Activated naive CD8-positive, alpha-beta T cell treated with anti-CD3 and anti-CD28 coated beads for 36 hours (primary cell): ENCODE measurements at regions not wholly inside any gene's neighbourhood (a gene's known extent, or its start where the extent isn't known, plus 50 kb on each side); places are given as distances from the start of the nearest gene placed in this dataset.
"Not testable (repeated sequence)": the region's sequence is repeated elsewhere in the genome, so short reads cannot be mapped to it uniquely, and the experiment has no call there.

Experiments used
- DNase-seq: peaks from one replicate; pipeline ENCODE4 v3.0.0; 2021
- H3K27ac Mint-ChIP-seq: one replicate; pipeline ENCODE4 v1.8.0; 2022; ENCODE audit warnings: mild to moderate bottlenecking, moderate library complexity, mixed read lengths
- H3K27me3 Mint-ChIP-seq: one replicate; pipeline ENCODE4 v1.8.0; 2022; ENCODE audit warnings: mild to moderate bottlenecking, mixed read lengths
- H3K36me3 Mint-ChIP-seq: one replicate; pipeline ENCODE4 v1.8.0; 2021; ENCODE audit warnings: mild to moderate bottlenecking, mixed read lengths
- H3K4me1 Mint-ChIP-seq: one replicate; pipeline ENCODE4 v1.8.0; 2021; ENCODE audit warnings: mixed read lengths
- H3K4me3 Mint-ChIP-seq: one replicate; pipeline ENCODE4 v1.8.0; 2022; ENCODE audit warnings: mild to moderate bottlenecking, moderate library complexity, mixed read lengths
- H3K9me3 Mint-ChIP-seq: one replicate; pipeline ENCODE4 v1.8.0; 2022; ENCODE audit warnings: mixed read lengths

GRCh38 chr1:192890134-192890533 lies 81.3 kb downstream of the RGS2 start:
- no peaks in the 10 kb centered on the region for H3K27me3 Mint-ChIP-seq
- DNase-seq = no peak
- H3K36me3 Mint-ChIP-seq = no peaks in the 10 kb centered on the region
- H3K27ac Mint-ChIP-seq = no peak overlapping the region
- peaks cover 2% of the 10 kb centered on the region for H3K4me1 Mint-ChIP-seq
- H3K4me3 Mint-ChIP-seq = no peak overlapping the region
- H3K9me3 Mint-ChIP-seq = no peaks in the 10 kb centered on the region

GRCh38 chr1:192892934-192893333 lies 84.1 kb downstream of the RGS2 start:
- Mint-ChIP-seq H3K4me1 (no peaks in the 10 kb centered on the region), H3K27me3 (no peaks in the 10 kb centered on the region), H3K9me3 (no peaks in the 10 kb centered on the region), H3K36me3 (no peaks in the 10 kb centered on the region), H3K4me3 (no peak overlapping the region), H3K27ac (no peak overlapping the region)
- no peak for DNase-seq

DNA sequence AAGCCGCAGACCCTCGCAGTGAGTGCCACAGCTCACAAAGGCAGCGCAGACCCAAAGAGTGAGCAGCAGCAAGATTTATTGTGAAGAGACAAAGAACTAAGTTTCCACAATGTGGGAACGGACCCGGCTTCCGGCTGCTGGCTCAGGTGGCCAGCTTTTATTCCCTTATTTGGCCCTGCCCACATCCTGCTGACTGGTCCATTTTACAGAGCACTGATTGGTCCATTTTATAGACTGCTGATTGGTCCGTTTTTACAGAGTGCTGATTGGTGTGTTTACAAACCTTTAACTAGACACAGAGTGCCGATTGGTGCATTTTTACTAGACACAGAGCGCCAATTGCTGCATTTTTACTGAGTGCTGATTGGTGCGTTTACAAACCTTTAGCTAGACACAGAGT lies 86.6 kb downstream of the RGS2 start:
- not testable (repeated sequence) for H3K9me3 Mint-ChIP-seq, H3K4me3 Mint-ChIP-seq, H3K27me3 Mint-ChIP-seq, H3K36me3 Mint-ChIP-seq, H3K4me1 Mint-ChIP-seq, H3K27ac Mint-ChIP-seq, DNase-seq

DNA sequence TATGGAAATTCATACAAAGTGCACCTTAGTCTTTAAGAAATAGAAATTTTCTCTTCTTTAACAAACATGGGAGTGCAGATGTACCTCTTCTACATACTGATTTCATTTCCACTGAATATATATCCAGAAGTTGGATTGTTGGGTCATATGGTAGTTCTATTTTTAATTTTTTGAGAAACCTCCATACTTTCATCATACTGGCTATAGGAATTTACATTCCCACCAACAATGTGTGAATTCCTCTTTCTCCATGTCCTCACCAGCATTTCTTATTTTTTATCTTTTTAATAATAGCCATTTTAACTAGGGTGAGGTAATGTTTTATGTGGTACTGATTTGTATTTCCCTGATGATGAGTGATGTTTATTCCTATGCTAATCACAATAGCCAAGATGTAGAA lies 87.5 kb downstream of the RGS2 start:
- H3K9me3 Mint-ChIP-seq = no peaks in the 10 kb centered on the region
- no peak overlapping the region for H3K4me3 Mint-ChIP-seq
- H3K36me3 Mint-ChIP-seq = no peaks in the 10 kb centered on the region
- no peaks in the 10 kb centered on the region for H3K27me3 Mint-ChIP-seq
- no peak overlapping the region for H3K27ac Mint-ChIP-seq
- H3K4me1 Mint-ChIP-seq = no peaks in the 10 kb centered on the region
- DNase-seq = no peak

DNA sequence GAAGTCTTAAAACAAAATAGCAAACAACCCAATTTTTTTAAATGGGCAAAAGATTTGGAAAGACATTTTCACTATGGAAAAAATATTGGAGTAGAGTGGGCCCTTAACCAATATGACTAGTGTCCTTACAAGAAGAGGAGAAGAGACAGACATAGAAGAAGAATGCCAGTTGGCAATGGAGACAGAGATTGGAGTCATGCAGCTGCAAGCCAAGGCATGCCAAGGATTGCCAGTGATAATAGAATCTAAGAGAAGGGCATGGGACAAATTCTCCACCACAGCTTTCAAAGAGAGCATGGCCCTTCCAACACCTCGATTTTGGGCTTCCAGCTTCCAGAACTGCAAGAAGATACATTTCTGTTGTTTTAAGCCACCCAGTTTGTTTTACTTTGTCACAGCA lies 92.7 kb downstream of the RGS2 start:
- no peak overlapping the region for H3K27ac Mint-ChIP-seq
- no peaks in the 10 kb centered on the region for H3K9me3 Mint-ChIP-seq
- no peak for DNase-seq
- peaks cover 11% of the 10 kb centered on the region for H3K4me1 Mint-ChIP-seq
- H3K27me3 Mint-ChIP-seq = no peaks in the 10 kb centered on the region
- H3K36me3 Mint-ChIP-seq = no peaks in the 10 kb centered on the region
- H3K4me3 Mint-ChIP-seq = no peak overlapping the region

- Mint-ChIP-seq H3K9me3 (no peaks in the 10 kb centered on the region), H3K4me1 (peaks cover 11% of the 10 kb centered on the region), H3K27me3 (no peaks in the 10 kb centered on the region), H3K4me3 (no peak overlapping the region), H3K36me3 (no peaks in the 10 kb centered on the region), H3K27ac (no peak overlapping the region)
- no peak for DNase-seq
Observed at GRCh38 chr1:192903142-192903541, 94.3 kb downstream of the RGS2 start.

- DNase-seq = no peak
- Mint-ChIP-seq H3K27ac (no peak overlapping the region), H3K4me1 (peaks cover 11% of the 10 kb centered on the region), H3K36me3 (no peaks in the 10 kb centered on the region), H3K27me3 (no peaks in the 10 kb centered on the region), H3K4me3 (no peak overlapping the region), H3K9me3 (no peaks in the 10 kb centered on the region)
Observed at GRCh38 chr1:192904438-192904895, 95.6 kb downstream of the RGS2 start.

GRCh38 chr1:192905049-192905448 lies 96.2 kb downstream of the RGS2 start:
- Mint-ChIP-seq H3K4me1 (peaks cover 11% of the 10 kb centered on the region), H3K27ac (no peak overlapping the region), H3K36me3 (no peaks in the 10 kb centered on the region), H3K4me3 (no peak overlapping the region), H3K9me3 (no peaks in the 10 kb centered on the region), H3K27me3 (no peaks in the 10 kb centered on the region)
- DNase-seq = no peak

GRCh38 chr1:192906334-192906733 lies 97.5 kb downstream of the RGS2 start:
- H3K27ac Mint-ChIP-seq = no peak overlapping the region
- H3K4me3 Mint-ChIP-seq = no peak overlapping the region
- peaks cover 11% of the 10 kb centered on the region for H3K4me1 Mint-ChIP-seq
- H3K27me3 Mint-ChIP-seq = no peaks in the 10 kb centered on the region
- H3K9me3 Mint-ChIP-seq = no peaks in the 10 kb centered on the region
- H3K36me3 Mint-ChIP-seq = no peaks in the 10 kb centered on the region
- DNase-seq = no peak

GRCh38 chr1:192907545-192908243 lies 98.9 kb downstream of the RGS2 start:
- DNase-seq = no peak
- peaks cover 11% of the 10 kb centered on the region for H3K4me1 Mint-ChIP-seq
- no peaks in the 10 kb centered on the region for H3K36me3 Mint-ChIP-seq
- no peaks in the 10 kb centered on the region for H3K27me3 Mint-ChIP-seq
- no peak overlapping the region for H3K4me3 Mint-ChIP-seq
- no peaks in the 10 kb centered on the region for H3K9me3 Mint-ChIP-seq
- H3K27ac Mint-ChIP-seq = no peak overlapping the region

- H3K4me3 Mint-ChIP-seq, DNase-seq: not testable (repeated sequence)
Observed at GRCh38 chr1:192911896-192912656, 103.2 kb downstream of the RGS2 start.

DNA sequence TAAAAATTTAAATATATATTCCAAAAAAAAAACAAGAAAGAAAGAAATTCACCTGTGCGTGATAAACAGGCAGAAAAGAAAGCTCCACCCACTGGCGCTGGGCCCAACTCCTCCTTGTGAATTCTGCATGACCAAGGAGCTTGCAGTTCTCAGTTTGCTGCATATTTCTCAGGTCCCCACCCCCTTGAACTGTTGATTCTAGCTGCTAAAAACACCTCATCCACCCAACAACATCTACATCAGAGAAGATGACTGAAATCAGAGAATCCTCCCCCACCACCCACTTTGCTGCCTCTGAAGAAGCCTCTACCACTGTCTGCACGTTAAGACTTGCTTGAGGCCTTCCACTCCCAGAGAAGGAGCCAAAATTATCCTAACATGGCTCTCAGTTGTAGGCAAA lies 104.8 kb downstream of the RGS2 start:
- Mint-ChIP-seq H3K36me3 (no peaks in the 10 kb centered on the region), H3K27me3 (no peaks in the 10 kb centered on the region), H3K27ac (no peak overlapping the region), H3K4me3 (no peak overlapping the region), H3K4me1 (no peaks in the 10 kb centered on the region), H3K9me3 (no peaks in the 10 kb centered on the region)
- no peak for DNase-seq

More at GRCh38 chr1:192911896-192912656, 103.2 kb downstream of the RGS2 start:
- not testable (repeated sequence) for H3K36me3 Mint-ChIP-seq, H3K9me3 Mint-ChIP-seq, H3K27me3 Mint-ChIP-seq, H3K27ac Mint-ChIP-seq, H3K4me1 Mint-ChIP-seq

DNA sequence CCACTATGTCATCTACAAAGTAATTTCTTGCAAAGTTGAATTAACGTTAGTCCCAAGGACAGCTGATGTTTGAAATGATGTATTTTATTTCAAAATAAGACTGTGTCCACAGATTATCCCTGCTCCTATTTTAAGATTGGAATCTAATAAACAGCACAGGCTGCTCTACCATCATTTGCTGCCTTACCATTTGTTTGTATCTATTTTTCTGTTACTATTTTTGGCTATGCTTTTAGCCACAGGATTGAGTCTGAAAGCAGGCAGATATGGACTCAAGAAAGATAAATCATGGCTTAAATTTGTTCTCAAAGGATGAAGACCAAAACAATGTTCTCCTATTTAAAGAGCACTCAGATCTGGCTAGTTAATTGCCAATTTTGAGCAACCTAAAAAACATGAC lies 105.3 kb downstream of the RGS2 start:
- H3K27me3 Mint-ChIP-seq = no peaks in the 10 kb centered on the region
- H3K4me3 Mint-ChIP-seq = no peak overlapping the region
- H3K27ac Mint-ChIP-seq = no peak overlapping the region
- no peak for DNase-seq
- H3K4me1 Mint-ChIP-seq = no peaks in the 10 kb centered on the region
- H3K36me3 Mint-ChIP-seq = no peaks in the 10 kb centered on the region
- H3K9me3 Mint-ChIP-seq = no peaks in the 10 kb centered on the region

DNA sequence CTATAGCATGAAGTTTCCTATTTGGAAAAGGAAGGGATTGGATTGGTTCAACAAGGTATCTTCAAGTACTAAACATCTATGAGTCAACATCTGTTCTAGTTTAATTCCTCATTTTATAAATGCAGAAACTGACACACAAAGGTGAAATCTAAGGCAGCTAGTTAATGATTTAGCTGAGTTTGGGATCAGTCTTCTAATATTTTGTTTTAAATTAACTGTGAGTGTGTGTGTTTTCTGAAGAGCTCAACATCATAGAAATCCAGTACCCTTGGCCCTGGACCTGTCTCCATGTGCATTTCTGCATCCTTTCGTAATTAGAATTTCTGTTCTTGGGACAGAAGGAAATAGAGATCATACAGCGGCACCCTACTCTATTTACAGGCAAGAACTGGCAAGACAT lies 105.9 kb downstream of the RGS2 start:
- no peaks in the 10 kb centered on the region for H3K4me1 Mint-ChIP-seq
- H3K27ac Mint-ChIP-seq = no peak overlapping the region
- no peaks in the 10 kb centered on the region for H3K9me3 Mint-ChIP-seq
- H3K36me3 Mint-ChIP-seq = no peaks in the 10 kb centered on the region
- H3K4me3 Mint-ChIP-seq = no peak overlapping the region
- DNase-seq = no peak
- H3K27me3 Mint-ChIP-seq = no peaks in the 10 kb centered on the region

DNA sequence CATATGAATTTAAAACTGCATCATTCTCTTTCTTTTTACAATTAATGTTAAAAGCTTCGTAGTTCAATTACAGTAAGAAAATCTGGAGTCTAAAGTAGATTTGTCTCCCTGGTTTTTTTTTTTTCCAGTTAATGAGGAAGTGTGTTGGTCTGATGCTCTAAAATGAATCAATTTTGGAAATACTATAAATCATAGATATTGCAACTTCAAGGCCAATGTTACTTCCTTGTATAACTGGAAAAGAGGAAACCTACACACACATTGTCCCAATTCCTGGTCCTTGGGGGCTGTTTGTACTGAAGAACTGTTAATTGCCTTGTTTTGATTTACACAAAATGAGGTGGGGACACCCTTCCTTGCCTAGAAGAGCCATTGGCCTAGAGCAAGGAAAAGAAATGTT lies 107.2 kb downstream of the RGS2 start:
- Mint-ChIP-seq H3K4me3 (no peak overlapping the region), H3K36me3 (no peaks in the 10 kb centered on the region), H3K4me1 (no peaks in the 10 kb centered on the region), H3K27me3 (no peaks in the 10 kb centered on the region), H3K27ac (no peak overlapping the region), H3K9me3 (no peaks in the 10 kb centered on the region)
- no peak for DNase-seq

DNA sequence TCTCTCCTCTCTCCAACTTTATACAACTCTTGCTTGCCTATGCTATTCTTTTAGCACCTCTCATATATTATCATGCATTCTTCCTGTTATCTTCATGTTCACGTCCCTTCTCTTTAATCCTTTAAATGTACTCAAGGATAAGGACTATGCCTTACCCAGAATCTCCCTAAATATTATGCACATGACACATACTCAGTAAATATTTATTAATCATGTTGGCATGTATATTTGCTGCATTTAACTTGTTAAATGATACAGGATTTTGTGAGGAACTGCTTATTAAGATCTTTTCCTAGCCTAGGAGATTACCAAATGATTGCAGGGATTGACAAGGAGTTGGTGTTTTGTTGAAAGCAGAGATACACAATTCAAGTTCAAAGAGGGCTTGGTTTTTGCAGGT lies 109.4 kb downstream of the RGS2 start:
- H3K36me3 Mint-ChIP-seq = no peaks in the 10 kb centered on the region
- no peaks in the 10 kb centered on the region for H3K9me3 Mint-ChIP-seq
- H3K4me1 Mint-ChIP-seq = no peaks in the 10 kb centered on the region
- H3K27me3 Mint-ChIP-seq = no peaks in the 10 kb centered on the region
- no peak overlapping the region for H3K27ac Mint-ChIP-seq
- DNase-seq = no peak
- no peak overlapping the region for H3K4me3 Mint-ChIP-seq
